HCT116 (cell line): ENCODE measurements at regions not wholly inside any gene's neighbourhood (a gene's known extent, or its start where the extent isn't known, plus 50 kb on each side); places are given as distances from the start of the nearest gene placed in this dataset.

Source experiments
- ATAC-seq: fragments of 200-7000 bp; cut with Tn5 transposase; 2 replicates; pipeline ENCODE4 v1.9.1; 2020; ENCODE audit warnings: mild to moderate bottlenecking, moderate library complexity
- BruUV-seq: library from RNA; stranded (reverse); fragments of 400-500 nt; replicated peaks from 2 replicates; lab custom pipeline; 2021; lab: Mats Ljungman, UMichigan
- CTCF ChIA-PET: fragments of 300-600 bp; sonication (Branson Sonifier 250); formaldehyde crosslinking; loops from one replicate; lab custom pipeline; 2021; ENCODE audit warnings: antibody characterized with exemption; lab: Charles Lee
- POLR2A ChIA-PET: fragments of 300-600, 350-600 bp; sonication (Branson Sonifier 250); formaldehyde crosslinking; loops from one replicate; lab custom pipeline; 2021; ENCODE audit warnings: antibody characterized with exemption; lab: Charles Lee
- RAD21 ChIA-PET, 2 experiments: fragments of 300-600 bp; sonication (Branson Sonifier 250); formaldehyde crosslinking; loops; one replicate each; lab custom pipeline; 2023; ENCODE audit warnings: low total read pairs in 2 of 2; ENCODE audit not compliant: uncharacterized antibody in 2 of 2, unreplicated experiment in 2 of 2, low non-redundant PET in 1 of 2; lab: Charles Lee
- DNase-seq: peaks from one replicate; pipeline ENCODE4 v3.0.0-alpha.2; 2010; ENCODE audit warnings: low read depth, low spot score
- H2AFZ ChIP-seq: fragments of 200-600 bp; shearing (Covaris generic), sonication (generic); 2 replicates; pipeline ENCODE4 v1.6.1; 2017; ENCODE audit warnings: low read depth, mixed run types, mixed read lengths, antibody characterized with exemption, low read length; ENCODE audit not compliant: poor library complexity, severe bottlenecking
- H3K27ac ChIP-seq: 2 replicates; pipeline ENCODE4 v1.5.1; 2012; ENCODE audit warnings: low read depth, low read length
- H3K27me3 ChIP-seq: fragments of 200-600 bp; sonication (generic); 2 replicates; pipeline ENCODE4 v1.6.1; 2016; ENCODE audit warnings: mixed run types, low read length, mixed read lengths; ENCODE audit not compliant: insufficient read depth
- H3K36me3 ChIP-seq, 2 experiments: fragments of 200-500 bp in 1 of 2; fragments of 200-600 bp in 1 of 2; sonication (Bioruptor generic) in 1 of 2; sonication (generic) in 1 of 2; 2 replicates each; pipeline versions ENCODE4 v1.5.1 to v1.6.1; 2014 to 2016; ENCODE audit warnings: low read length in 2 of 2, inconsistent platforms in 1 of 2, mixed read lengths in 1 of 2, mixed run types in 1 of 2; ENCODE audit not compliant: insufficient read depth in 2 of 2, control insufficient read depth in 1 of 2
- H3K4me1 ChIP-seq, 2 experiments: fragments of 200-600 bp in 1 of 2; sonication (generic) in 1 of 2; 2 replicates each; pipeline versions ENCODE4 v1.5.1 to v1.6.1; 2012 to 2017; ENCODE audit warnings: low read length in 2 of 2, inconsistent platforms in 1 of 2, mild to moderate bottlenecking in 1 of 2, mixed read lengths in 1 of 2, mixed run types in 1 of 2, moderate library complexity in 1 of 2; ENCODE audit not compliant: insufficient read depth in 2 of 2, control insufficient read depth in 1 of 2
- H3K4me2 ChIP-seq: fragments of 200-600 bp; sonication (generic); 2 replicates; pipeline ENCODE4 v1.6.1; 2017; ENCODE audit warnings: mixed run types, low read length, mixed read lengths
- H3K4me3 ChIP-seq, 2 experiments: fragments of 200-600 bp in 1 of 2; sonication (generic) in 1 of 2; replicated peaks in 1 of 2; 2 replicates each; pipeline ENCODE4 v1.5.1; 2011 to 2016; ENCODE audit warnings: low read length in 2 of 2, control low read depth in 1 of 2, low read depth in 1 of 2, mild to moderate bottlenecking in 1 of 2, mixed read lengths in 1 of 2, mixed run types in 1 of 2
- H3K79me2 ChIP-seq: fragments of 200-600 bp; sonication (generic); 2 replicates; pipeline ENCODE4 v1.6.1; 2017; ENCODE audit warnings: mild to moderate bottlenecking, mixed run types, low read length, moderate library complexity, mixed read lengths; ENCODE audit not compliant: insufficient read depth
- H3K9ac ChIP-seq: fragments of 200-600 bp; sonication (generic); 2 replicates; pipeline ENCODE4 v1.6.1; 2016; ENCODE audit warnings: low read length, mixed read lengths
- H3K9me2 ChIP-seq: fragments of 200-600 bp; sonication (generic), shearing (Covaris generic); 2 replicates; pipeline ENCODE4 v1.6.1; 2017; ENCODE audit warnings: mixed run types, mild to moderate bottlenecking, moderate library complexity; ENCODE audit not compliant: insufficient read depth
- H3K9me3 ChIP-seq, 2 experiments: fragments of 200-500 bp in 1 of 2; fragments of 200-600 bp in 1 of 2; sonication (Bioruptor generic) in 1 of 2; sonication (generic) in 1 of 2; 2 replicates each; pipeline ENCODE4 v1.6.1; 2014 to 2017; ENCODE audit warnings: low read length in 2 of 2, mixed read lengths in 2 of 2, inconsistent platforms in 1 of 2, low read depth in 1 of 2, mild to moderate bottlenecking in 1 of 2, mixed run types in 1 of 2, moderate library complexity in 1 of 2; ENCODE audit not compliant: control insufficient read depth in 1 of 2, insufficient read depth in 1 of 2
- H4K20me1 ChIP-seq: fragments of 200-600 bp; sonication (generic), shearing (Covaris generic); 2 replicates; pipeline ENCODE4 v1.6.1; 2017; ENCODE audit warnings: mixed run types, mild to moderate bottlenecking, moderate library complexity; ENCODE audit not compliant: insufficient read depth
- CEBPB ChIP-seq: IDR thresholded peaks from 2 replicates; pipeline ENCODE4 v1.6.1; 2012; ENCODE audit warnings: low read depth
- EGR1 ChIP-seq: IDR thresholded peaks from 2 replicates; pipeline ENCODE4 v1.6.1; 2012; ENCODE audit warnings: low read depth
- ELF1 ChIP-seq: IDR thresholded peaks from 2 replicates; pipeline ENCODE4 v1.6.1; 2012; ENCODE audit warnings: low read depth, borderline replicate concordance
- EZH2 ChIP-seq: fragments of 200-600 bp; sonication (generic); IDR thresholded peaks from 2 replicates; pipeline ENCODE4 v1.6.1; 2017; ENCODE audit warnings: antibody characterized with exemption, mixed run types
- EZH2phosphoT487 ChIP-seq: fragments of 200-600 bp; IDR thresholded peaks from 2 replicates; pipeline ENCODE4 v1.6.1; 2018; ENCODE audit warnings: antibody characterized with exemption, borderline replicate concordance
- POLR2A ChIP-seq: IDR thresholded peaks from 2 replicates; pipeline ENCODE4 v1.7.0; 2011; ENCODE audit warnings: borderline replicate concordance; ENCODE audit not compliant: insufficient read depth, insufficient read length; ENCODE audit errors: extremely low read depth
- POLR2AphosphoS5 ChIP-seq: IDR thresholded peaks from 2 replicates; pipeline ENCODE4 v1.6.1; 2011; ENCODE audit warnings: mild to moderate bottlenecking, low read depth, low read length, moderate library complexity
- SIN3A ChIP-seq: IDR thresholded peaks from 2 replicates; pipeline ENCODE4 v1.6.1; 2012; ENCODE audit warnings: low read depth
- SP1 ChIP-seq: IDR thresholded peaks from 2 replicates; pipeline ENCODE4 v1.6.1; 2012; ENCODE audit warnings: low read depth
- TCF7L2 ChIP-seq: IDR thresholded peaks from 2 replicates; pipeline ENCODE4 v1.7.0; 2011; ENCODE audit warnings: borderline replicate concordance, inconsistent platforms; ENCODE audit not compliant: insufficient read depth, insufficient read length; ENCODE audit errors: extremely low read depth
- ZNF274 ChIP-seq: fragments of 200-500 bp; sonication (Bioruptor generic); IDR thresholded peaks from 2 replicates; pipeline ENCODE4 v1.6.1; 2014; ENCODE audit warnings: mild to moderate bottlenecking, low read depth, low read length, inconsistent platforms
- intact Hi-C: fragments of 100-400 bp; cut with micrococcal nuclease; formaldehyde crosslinking; loops from 2 replicates; pipeline ENCODE4 v1.10.0; 2022
- TF ChIP-seq, protein P1 (sequence below): IDR thresholded peaks from 2 replicates; pipeline ENCODE4 v1.6.1; 2012; ENCODE audit warnings: low read depth
- TF ChIP-seq, protein P2 (sequence below): IDR thresholded peaks from 2 replicates; pipeline ENCODE4 v1.6.1; 2012
- TF ChIP-seq, protein P3 (sequence below), 3 experiments: fragments of 200-600 bp in 1 of 3; sonication (generic) in 1 of 3; IDR thresholded peaks in 2 of 3; conservative IDR thresholded peaks in 1 of 3; 2 replicates each; pipeline ENCODE4 v1.5.1; 2012 to 2017; ENCODE audit warnings: low read depth in 2 of 3, low read length in 2 of 3, antibody characterized with exemption in 1 of 3, borderline replicate concordance in 1 of 3, control low read depth in 1 of 3, mild to moderate bottlenecking in 1 of 3, mixed read lengths in 1 of 3, mixed run types in 1 of 3, moderate library complexity in 1 of 3; ENCODE audit not compliant: insufficient read depth in 1 of 3

DNA sequence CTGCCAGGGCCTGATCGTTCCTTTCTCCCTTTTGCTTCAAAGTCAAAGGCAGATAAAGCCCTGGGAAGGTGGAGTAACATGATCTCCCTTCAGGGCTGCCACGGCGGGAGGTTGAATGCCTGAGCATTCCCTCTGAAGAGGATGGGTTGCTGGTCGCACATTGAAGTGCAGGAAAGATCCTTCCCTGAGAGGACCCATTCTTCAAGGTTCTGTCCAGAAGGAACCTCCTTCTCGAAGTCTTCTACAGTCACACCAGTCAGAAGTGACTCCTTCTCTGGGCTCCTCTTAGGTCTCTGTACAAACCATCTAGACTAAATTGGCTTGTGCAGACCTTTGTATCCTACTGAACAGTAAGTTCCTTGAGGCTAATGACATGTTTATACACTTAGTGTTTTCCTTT, 192.6 kb upstream of the VGLL2 start:
- no peak overlapping the region for H3K9ac ChIP-seq
- no peaks in the 10 kb centered on the region for H3K79me2 ChIP-seq
- no peak overlapping the region for H3K4me3 ChIP-seq
- H3K4me2 ChIP-seq = no peak overlapping the region
- TF ChIP-seq, protein P1, sequence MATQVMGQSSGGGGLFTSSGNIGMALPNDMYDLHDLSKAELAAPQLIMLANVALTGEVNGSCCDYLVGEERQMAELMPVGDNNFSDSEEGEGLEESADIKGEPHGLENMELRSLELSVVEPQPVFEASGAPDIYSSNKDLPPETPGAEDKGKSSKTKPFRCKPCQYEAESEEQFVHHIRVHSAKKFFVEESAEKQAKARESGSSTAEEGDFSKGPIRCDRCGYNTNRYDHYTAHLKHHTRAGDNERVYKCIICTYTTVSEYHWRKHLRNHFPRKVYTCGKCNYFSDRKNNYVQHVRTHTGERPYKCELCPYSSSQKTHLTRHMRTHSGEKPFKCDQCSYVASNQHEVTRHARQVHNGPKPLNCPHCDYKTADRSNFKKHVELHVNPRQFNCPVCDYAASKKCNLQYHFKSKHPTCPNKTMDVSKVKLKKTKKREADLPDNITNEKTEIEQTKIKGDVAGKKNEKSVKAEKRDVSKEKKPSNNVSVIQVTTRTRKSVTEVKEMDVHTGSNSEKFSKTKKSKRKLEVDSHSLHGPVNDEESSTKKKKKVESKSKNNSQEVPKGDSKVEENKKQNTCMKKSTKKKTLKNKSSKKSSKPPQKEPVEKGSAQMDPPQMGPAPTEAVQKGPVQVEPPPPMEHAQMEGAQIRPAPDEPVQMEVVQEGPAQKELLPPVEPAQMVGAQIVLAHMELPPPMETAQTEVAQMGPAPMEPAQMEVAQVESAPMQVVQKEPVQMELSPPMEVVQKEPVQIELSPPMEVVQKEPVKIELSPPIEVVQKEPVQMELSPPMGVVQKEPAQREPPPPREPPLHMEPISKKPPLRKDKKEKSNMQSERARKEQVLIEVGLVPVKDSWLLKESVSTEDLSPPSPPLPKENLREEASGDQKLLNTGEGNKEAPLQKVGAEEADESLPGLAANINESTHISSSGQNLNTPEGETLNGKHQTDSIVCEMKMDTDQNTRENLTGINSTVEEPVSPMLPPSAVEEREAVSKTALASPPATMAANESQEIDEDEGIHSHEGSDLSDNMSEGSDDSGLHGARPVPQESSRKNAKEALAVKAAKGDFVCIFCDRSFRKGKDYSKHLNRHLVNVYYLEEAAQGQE = no peak
- no peak for TF ChIP-seq POLR2AphosphoS5
- TF ChIP-seq POLR2A = no peak
- TF ChIP-seq ELF1 = no peak
- no peak for TF ChIP-seq SIN3A
- TF ChIP-seq EGR1 = no peak
- TF ChIP-seq EZH2 = no peak
- no peak for TF ChIP-seq ZNF274
- no peak for TF ChIP-seq EZH2phosphoT487
- no peak for TF ChIP-seq CEBPB
- TF ChIP-seq, protein P2, sequence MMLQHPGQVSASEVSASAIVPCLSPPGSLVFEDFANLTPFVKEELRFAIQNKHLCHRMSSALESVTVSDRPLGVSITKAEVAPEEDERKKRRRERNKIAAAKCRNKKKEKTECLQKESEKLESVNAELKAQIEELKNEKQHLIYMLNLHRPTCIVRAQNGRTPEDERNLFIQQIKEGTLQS = no peak
- TF ChIP-seq TCF7L2 = no peak
- TF ChIP-seq SP1 = no peak
- TF ChIP-seq, protein P3, sequence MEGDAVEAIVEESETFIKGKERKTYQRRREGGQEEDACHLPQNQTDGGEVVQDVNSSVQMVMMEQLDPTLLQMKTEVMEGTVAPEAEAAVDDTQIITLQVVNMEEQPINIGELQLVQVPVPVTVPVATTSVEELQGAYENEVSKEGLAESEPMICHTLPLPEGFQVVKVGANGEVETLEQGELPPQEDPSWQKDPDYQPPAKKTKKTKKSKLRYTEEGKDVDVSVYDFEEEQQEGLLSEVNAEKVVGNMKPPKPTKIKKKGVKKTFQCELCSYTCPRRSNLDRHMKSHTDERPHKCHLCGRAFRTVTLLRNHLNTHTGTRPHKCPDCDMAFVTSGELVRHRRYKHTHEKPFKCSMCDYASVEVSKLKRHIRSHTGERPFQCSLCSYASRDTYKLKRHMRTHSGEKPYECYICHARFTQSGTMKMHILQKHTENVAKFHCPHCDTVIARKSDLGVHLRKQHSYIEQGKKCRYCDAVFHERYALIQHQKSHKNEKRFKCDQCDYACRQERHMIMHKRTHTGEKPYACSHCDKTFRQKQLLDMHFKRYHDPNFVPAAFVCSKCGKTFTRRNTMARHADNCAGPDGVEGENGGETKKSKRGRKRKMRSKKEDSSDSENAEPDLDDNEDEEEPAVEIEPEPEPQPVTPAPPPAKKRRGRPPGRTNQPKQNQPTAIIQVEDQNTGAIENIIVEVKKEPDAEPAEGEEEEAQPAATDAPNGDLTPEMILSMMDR (IDR thresholded peaks at IDR 0.05 in 2 of 3, conservative IDR thresholded peaks at IDR 0.05 in 1 of 3; ENCODE audit: borderline replicate concordance in 1 of 3, insufficient read depth in 1 of 3, low read depth in 2 of 3, low read length in 2 of 3) = no peak
- H3K4me1 ChIP-seq = no peaks in the 10 kb centered on the region
- ATAC-seq (no peak), DNase-seq (no peak)
- no peaks in the 10 kb centered on the region for H3K9me3 ChIP-seq
- CTCF ChIA-PET = no interaction called here
- POLR2A ChIA-PET = no interaction called here
- RAD21 ChIA-PET = no interaction called here
- H3K27me3 ChIP-seq = no peaks in the 10 kb centered on the region
- H3K9me2 ChIP-seq = no peaks in the 10 kb centered on the region
- no peak overlapping the region for H3K27ac ChIP-seq
- BruUV-seq = no TSS peak
- intact Hi-C loops = no loop called here
- H4K20me1 ChIP-seq = no peaks in the 10 kb centered on the region
- no peak overlapping the region for H2AFZ ChIP-seq
- no peaks in the 10 kb centered on the region for H3K36me3 ChIP-seq
